GM10248 (cell line): ENCODE measurements at regions not wholly inside any gene's neighbourhood (a gene's known extent, or its start where the extent isn't known, plus 50 kb on each side); places are given as distances from the start of the nearest gene placed in this dataset.
A peak's percentile ranks its signal among the peaks of the same experiment; 100 is the strongest.

Source experiments
- CTCF ChIA-PET: fragments of 300-600 bp; sonication (Branson Sonifier 250); formaldehyde crosslinking; extraction: SDS; loops from one replicate; lab custom pipeline; 2021; ENCODE audit warnings: antibody characterized with exemption; lab: Yijun Ruan, JAX
- POLR2A ChIA-PET: fragments of 350-650 bp; sonication (Branson Sonifier 250); formaldehyde crosslinking; extraction: SDS; loops from one replicate; lab custom pipeline; 2020; ENCODE audit warnings: antibody characterized with exemption; lab: Yijun Ruan, JAX
- DNase-seq: peaks from one replicate; pipeline ENCODE4 v3.0.0; 2012; ENCODE audit errors: extremely low spot score
- CTCF ChIP-seq: IDR thresholded peaks from 2 replicates; pipeline ENCODE4 v1.5.1; 2012; ENCODE audit warnings: mild to moderate bottlenecking, low read depth; ENCODE audit errors: extremely low read depth, missing control alignments, control extremely low read depth

- DNase-seq: no peak
- CTCF ChIA-PET: no interaction called here
- POLR2A ChIA-PET: no interaction called here
- no peak for TF ChIP-seq CTCF
Measured at GRCh38 chr2:126343136-126343535, 312.8 kb upstream of the GYPC start.

- POLR2A ChIA-PET: no interaction called here
- CTCF ChIA-PET: interaction anchor here (0.8 kb wide), 1 partner anchor 28 kb away, joined by 3 read pairs; no protein-coding TSS in a partner anchor
- TF ChIP-seq CTCF: no peak
- no peak for DNase-seq
Measured at GRCh38 chr2:126344493-126344892, 311.5 kb upstream of the GYPC start.

GRCh38 chr2:126345691-126346090, 310.3 kb upstream of the GYPC start:
- CTCF ChIA-PET: no interaction called here
- no peak for DNase-seq

GRCh38 chr2:126356631-126357030, 299.3 kb upstream of the GYPC start:
- CTCF ChIA-PET: interaction anchor here (0.6 to 1.0 kb wide), 3 partner anchors 10 to 697 kb away, joined by 3 read pairs; no protein-coding TSS in a partner anchor
- POLR2A ChIA-PET: no interaction called here
- DNase-seq: no peak
- no peak for TF ChIP-seq CTCF

More at GRCh38 chr2:126345691-126346090, 310.3 kb upstream of the GYPC start:
- POLR2A ChIA-PET: no interaction called here
- no peak for TF ChIP-seq CTCF

GRCh38 chr2:126358122-126358521, 297.8 kb upstream of the GYPC start:
- no peak for TF ChIP-seq CTCF
- ChIA-PET POLR2A (no interaction called here), CTCF (interaction anchor here (0.8 to 1.6 kb wide), 5 partner anchors 22 to 419 kb away, joined by 3 read pairs; no protein-coding TSS in a partner anchor)
- no peak for DNase-seq

GRCh38 chr2:126359494-126359893, 296.5 kb upstream of the GYPC start:
- peak; percentile 17 for TF ChIP-seq CTCF
- ChIA-PET POLR2A (no interaction called here), CTCF (interaction anchor here (1.2 to 1.6 kb wide), 3 partner anchors 40 to 419 kb away, joined by 3 to 5 read pairs (median 3); no protein-coding TSS in a partner anchor)
- DNase-seq: peak; percentile 18
